GM20431 (cell line): ENCODE measurements at regions not wholly inside any gene's neighbourhood (a gene's known extent, or its start where the extent isn't known, plus 50 kb on each side); places are given as distances from the start of the nearest gene placed in this dataset.

Experiments
- in situ Hi-C: fragments of 300-500 bp; cut with MseI, MboI; formaldehyde crosslinking; loops from one replicate; pipeline ENCODE4 v1.15.0; 2020; ENCODE audit warnings: low sequenced_read_pairs; ENCODE audit not compliant: unreplicated experiment

DNA sequence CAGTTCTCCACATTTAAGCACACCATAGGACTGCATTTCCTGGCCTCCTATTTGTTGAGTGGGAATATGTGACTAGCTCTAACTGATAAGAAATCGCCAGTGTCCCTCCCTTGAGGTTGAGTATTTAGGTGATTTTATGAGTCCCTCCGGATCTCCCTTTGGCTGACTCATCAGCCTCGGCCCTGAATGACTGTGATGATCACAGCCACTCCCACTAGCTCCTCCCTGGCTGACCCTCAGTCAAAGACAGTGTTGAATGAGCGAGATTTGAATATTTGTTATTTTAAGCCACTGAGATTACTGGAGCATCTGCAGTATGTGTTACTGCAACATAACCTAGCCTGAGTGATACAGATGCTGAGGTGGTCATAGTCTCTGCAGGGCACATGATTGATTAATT lies 515.3 kb downstream of the EPHB1 start:
- in situ Hi-C loops = no loop called here

DNA sequence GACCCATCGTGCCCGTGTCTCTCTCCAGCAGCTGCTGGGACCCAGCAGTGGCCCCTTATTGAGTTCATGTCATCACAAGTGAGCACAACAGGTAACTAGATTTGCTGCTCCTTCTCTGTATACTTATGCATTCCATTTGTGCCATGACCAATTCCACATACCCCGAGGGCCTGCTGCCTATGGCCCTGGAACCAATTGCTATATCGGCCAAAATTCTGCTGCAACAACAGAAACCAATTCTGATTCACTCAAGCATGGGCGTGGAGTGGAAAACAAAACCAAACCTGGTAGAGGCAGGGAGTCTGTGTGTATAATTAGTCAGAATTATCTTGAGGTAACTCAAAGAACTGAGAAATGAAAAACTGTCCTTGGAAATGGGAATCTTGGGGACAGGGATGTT lies 516.6 kb downstream of the EPHB1 start:
- in situ Hi-C loops = no loop called here

DNA sequence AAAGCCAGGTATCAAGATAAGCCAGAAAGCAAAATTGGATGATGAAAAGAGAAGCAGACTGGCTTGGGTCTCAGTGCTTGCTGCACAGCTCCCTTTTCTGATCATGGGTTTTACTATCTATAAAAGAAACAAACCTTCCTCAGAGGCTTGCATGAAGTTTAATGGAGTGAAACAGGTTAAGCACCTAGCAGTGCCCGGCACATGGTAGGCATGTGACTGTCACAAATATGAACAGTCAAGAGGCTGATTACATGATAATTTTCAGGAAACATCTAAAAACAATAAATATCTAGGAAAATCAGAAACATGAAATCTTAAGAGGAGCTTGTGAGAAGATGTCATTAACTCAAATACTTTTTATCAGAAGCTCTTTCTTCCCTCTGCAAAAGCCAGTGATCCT lies 519.2 kb downstream of the EPHB1 start:
- in situ Hi-C loops = no loop called here

DNA sequence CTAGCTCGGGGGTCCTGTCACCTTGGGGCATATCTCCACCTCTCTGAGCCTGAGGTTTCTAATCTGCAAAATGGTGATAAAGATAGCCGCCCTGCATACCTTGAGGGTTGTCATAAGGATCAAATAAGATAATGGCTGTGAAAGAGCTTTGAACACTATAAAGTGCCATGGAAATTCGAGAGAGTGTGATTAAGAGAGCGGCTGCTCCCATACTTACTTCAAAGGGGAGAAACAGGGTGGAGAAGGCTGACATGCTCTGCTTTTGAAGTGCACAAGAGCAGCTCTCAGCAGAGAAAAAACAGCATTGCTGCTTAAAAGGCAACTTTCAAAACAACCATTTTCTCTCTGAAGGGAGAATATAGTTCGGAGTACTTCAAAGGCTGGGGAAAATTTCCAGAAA lies 529.2 kb downstream of the EPHB1 start:
- in situ Hi-C loops = no loop called here

DNA sequence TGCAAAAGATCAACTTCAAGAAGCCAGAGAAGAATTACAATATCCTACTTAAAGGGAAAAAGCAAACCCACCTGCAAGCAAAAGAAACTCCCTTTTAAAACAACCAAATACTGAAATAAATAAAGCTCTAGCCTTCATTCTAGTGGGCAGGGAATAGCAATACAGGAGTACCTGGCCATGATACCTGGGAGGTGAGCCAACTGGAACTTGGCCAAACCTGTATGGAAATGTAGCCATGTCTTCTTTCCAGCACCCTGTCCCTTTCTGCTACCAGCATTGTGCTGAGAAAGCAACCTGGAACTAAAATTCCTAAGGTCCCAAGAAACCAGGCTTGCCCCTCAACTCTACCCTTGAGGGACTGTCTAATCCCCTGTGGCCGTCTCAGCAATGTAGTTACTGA lies 530.0 kb downstream of the EPHB1 start:
- in situ Hi-C loops = no loop called here

DNA sequence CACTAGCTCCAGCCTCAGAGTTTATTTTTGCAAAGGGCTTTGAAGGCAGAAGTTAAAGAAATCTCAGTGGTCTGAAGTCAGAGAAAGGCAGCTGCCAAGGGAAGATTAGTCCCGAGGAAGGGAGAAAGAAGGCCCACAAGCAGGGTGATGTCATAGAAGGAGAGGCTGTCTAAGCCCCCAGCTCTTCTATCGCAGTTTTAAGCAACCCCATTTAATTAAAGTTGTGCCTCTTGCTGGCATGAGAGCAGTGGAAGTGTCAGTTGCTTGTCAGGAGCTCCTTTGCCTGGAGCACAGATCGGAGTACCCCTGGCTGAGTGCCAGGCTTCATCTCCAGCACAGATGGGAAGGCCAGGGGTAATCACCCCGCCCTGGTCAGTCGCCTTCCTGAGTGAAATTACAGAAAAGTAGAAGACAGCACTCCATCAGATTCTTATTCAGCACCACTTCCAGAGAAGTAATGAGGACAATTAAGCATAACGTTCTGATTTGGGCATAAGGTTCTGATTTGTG lies 530.7 kb downstream of the EPHB1 start:
- in situ Hi-C loops = no loop called here

DNA sequence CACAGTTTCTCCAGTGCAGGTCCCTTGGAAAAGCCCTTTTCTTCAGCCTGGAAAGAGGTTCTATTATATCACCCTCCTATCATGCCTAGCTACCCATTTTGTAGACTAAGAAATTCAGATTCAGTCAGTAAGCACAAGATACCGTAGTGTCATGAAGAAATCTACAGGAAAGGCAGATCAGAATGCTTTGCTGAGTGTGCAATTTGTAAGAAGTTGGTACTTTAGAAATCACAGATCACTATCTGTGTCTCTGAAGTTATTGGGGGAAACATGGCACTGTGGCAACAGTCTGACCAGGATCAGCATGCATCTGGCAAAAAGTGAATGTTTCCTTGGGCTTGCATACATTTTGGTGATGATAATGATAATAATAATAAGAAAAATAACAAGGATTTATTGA lies 531.8 kb downstream of the EPHB1 start:
- in situ Hi-C loops = no loop called here

DNA sequence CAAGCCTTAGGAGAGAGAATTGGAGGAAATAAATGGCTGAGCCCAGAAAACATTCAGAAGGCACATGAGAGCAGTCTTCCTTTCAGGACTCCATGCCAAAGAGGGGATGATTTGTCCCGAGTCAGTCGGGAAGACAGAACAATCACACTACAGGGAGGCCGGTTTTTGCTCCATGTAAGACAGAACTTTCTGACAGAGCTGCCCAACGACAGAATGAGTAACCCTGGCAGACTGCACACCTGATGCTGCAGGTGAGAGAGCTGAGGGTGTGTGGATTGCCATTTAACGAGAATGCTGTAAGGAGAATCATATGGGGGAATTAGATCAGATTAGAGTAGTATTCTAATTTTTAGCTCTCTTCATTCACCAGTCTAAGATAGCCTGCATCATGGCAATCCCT lies 533.0 kb downstream of the EPHB1 start:
- in situ Hi-C loops = no loop called here

DNA sequence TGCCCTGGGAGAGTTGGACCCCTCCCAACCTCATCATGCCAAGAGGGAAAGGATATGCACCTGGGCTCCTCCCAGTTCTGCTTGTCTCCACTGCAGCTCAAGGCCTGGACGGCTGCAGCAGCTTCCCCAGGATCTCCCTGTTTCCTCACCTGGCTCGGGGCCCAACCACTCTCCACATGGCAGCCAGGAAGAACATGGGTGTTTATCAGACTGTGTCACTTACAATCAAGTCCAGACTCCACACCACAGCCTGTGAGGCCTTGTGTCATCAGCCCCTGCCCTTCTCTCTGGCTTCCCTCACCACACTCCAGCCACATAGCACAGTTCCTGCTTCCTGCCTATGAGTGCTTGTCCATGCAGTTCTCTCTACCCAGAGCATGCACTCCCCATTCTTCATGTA lies 534.4 kb downstream of the EPHB1 start:
- in situ Hi-C loops = no loop called here

DNA sequence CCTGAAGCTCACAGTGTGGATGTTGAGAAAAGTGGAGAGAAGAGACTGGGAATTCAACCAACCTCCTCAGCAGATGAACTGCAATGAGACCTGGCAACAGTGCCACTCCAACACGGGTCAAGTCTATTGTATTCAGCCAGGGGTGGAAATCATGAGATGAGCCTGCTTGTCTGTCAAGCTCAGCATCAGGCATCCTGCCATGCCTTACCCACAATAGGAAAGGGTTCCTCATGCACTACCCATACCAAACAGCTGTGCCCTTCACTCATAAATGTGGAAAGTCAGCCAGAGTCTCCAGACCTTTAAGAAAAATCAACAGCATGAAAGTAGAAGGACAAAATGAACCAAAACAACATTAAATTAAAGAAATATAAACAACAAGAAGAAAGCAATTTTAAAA lies 542.1 kb downstream of the EPHB1 start:
- in situ Hi-C loops = no loop called here

DNA sequence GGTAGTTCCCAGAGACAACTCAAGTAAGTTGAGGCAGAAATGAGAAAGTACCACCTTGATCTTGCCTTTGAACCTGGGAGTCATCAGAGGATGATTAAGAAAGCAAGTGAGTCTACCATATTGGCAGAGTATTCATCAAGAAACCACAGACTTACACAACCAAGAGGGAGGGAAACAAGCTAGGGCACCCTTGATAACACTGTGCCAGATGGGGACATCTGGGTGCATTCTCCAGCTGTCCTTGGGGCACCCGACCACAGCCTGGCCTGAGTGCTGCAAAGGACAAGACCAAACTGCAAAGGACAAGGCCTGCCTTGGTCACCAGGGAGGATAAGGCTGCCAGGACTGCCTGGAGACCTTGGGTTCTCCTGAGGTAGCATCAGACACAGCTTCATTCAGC lies 553.6 kb downstream of the EPHB1 start:
- in situ Hi-C loops = no loop called here

DNA sequence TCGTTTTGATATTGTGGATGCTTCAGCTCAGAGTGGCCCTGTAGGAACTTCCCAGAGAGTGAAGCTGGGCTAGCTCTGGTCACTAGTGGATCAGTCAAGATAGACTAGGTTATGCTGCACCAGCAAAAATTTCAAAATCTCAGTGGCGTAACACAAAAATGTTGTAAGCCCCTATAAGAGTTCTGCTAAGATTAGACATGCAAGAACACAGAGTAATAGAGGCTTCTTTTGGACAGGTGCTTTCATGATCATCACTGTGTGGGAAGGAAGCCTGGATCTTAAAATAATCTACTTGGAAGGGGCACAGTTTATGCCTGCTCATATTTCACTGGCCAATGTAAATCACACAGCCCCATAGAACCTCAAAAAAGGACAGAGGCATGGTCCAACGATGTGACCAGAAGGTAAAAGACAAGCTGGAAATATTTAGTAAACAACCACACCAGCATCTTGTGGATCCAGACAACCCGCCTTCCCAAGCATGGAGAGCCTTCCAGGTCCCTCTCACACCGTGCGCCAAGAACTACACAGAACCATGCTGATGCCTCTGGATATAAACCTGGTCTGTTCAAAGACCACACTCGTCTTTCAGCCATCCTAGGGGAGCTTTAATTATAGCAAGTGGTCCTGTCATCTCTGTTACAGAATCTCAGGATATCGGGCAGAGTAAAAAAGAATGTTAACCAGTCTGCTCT lies 554.3 kb downstream of the EPHB1 start:
- in situ Hi-C loops = no loop called here

DNA sequence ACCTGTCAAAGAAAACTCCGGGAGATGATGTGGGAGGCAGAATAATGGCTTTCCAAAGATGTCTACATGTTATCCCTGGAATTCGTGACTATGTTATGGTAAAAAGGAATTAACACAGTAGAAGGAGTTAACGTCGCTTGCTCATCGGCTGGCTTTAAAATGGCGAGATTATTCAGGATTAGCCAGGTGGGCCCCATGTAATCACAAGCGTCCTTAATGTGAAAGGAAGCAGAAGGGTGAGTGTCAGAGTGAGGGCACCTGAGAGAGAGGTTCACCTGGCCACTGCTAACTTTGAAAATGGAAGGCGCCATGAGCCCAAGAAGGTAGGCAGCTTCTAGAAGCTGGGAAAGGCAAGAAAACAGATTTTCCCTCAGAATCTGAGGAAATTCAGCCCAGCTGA lies 557.2 kb downstream of the EPHB1 start:
- in situ Hi-C loops = no loop called here

DNA sequence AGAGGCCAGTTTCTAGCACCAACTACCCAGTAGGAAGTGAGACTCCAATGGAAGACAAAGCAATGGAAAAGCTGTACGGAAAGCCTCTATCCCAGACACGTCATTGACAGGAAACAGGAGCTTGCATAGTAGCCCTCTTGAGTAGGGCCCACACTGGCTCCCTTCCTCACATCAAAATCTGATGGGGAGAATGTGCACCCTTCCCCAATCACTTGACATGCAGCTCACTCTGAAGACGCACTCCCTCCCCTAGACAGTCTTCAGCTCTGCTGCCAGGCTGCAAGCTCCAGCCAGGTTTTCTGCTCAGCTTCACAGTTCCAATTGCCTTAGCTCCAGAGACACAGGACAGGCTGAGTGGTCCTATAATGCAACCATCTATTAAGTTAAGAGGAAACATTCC lies 567.8 kb downstream of the EPHB1 start:
- in situ Hi-C loops = no loop called here

DNA sequence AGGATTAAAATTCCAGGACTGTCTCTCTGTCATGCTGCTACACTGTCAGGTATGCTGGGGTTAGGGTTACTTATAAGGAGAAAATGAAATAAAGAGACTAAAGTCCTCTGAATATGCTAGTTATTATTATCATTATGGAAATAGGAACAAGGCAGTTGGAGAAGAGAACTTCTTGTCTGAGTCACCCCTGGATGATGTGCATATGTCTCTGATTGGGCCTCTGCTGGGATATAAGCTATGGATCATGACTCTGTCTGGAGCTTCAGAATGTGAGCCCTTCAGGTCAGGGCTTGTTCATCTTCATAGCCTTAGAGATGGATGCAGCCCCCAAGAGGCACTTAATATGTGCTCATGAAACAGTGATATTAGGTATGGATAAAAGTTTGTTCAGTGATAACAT lies 569.6 kb downstream of the EPHB1 start:
- in situ Hi-C loops = no loop called here

DNA sequence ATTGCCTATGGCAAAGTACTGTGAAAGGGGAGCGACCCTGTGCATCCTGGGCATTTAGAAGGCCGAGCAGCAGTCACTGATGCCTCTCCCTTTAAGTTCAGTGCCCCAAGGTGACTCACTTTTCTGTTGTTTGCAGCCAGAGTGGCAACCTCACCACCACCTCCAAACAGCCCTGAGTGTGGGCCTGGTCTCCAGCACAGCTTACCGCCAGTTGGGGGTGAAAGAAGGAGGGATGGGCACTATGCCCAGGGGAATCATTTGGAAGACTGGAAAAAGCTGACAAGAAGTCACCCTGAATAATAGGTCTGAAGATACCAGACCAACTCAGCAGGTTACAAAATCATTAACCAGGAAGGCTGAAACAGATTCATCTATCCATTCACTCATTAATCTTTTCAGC lies 571.8 kb downstream of the EPHB1 start:
- in situ Hi-C loops = no loop called here

DNA sequence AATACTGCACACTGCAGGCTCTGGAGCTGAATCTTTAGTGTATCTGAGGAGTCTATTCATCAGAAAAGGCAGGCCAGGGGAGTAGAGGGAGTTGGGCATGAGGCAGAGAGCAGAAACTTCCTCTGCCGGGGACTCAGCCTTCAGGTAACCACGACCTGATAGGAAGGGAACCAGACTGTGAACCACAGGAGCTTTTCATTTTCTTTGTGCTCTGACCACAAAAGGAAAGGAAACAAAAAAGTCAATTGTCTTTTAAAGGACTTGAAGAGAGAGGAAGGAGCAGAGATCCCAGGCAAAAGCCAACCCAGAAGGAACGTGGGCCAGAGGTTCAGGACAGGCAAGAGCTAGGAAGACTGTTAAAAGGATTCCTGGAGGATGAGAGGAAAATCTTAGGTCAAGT lies 573.3 kb downstream of the EPHB1 start:
- in situ Hi-C loops = no loop called here

DNA sequence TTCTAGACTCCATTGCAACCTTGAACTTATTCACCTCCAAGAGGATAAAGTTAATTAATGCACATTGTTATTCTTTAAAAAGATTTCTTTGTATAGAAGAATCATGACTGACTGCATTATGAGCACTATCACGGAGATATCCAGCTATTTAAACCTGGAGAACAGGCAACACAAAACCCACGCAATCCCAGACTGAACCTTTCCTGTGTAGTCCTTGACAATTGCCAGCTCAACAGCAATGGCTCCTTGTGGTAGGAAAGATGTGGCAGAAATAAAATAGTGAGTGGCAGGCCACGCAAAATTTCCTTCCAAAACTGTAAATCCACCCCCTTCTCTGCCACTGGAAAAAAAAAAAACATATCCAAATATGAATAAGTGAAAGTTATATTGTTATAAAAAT lies 573.7 kb downstream of the EPHB1 start:
- in situ Hi-C loops = no loop called here

DNA sequence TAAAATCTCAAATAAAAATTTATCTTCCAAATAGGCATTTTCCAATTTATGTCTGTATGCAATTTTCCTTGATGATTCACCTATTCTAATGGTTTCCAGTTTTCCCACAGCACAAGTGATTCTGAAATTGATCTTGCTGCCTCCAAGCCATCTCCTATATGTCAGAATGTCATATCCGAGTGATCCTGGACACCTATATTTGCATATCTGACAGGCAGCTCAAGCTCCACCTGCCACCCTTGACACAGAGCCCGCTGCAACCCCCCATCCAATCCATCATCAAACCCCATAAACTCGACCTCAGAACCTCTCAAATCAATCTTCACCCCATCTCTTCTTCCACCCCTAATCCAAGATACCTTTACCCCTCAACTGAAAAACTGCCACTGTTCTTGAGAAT lies 579.5 kb downstream of the EPHB1 start:
- in situ Hi-C loops = no loop called here

DNA sequence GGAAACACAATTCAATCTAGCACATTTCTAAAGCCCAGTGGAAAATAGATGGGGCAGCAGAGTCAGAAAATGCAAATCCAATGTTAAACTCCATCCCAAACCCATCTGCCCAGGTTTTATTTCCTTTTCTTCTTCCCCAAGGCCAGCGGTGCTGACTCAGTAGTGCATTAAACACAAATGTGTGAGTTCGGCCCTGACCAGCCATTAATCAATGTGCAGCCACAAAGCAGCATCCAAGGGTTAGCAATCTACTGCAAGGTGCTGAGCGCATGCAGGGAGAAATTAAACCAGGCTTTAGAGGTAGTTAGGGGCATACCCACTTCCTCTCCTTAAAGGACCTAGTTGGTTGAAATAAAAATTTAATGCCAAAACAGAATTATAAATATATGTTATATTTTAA lies 583.3 kb upstream of the PPP2R3A start:
- in situ Hi-C loops = no loop called here

DNA sequence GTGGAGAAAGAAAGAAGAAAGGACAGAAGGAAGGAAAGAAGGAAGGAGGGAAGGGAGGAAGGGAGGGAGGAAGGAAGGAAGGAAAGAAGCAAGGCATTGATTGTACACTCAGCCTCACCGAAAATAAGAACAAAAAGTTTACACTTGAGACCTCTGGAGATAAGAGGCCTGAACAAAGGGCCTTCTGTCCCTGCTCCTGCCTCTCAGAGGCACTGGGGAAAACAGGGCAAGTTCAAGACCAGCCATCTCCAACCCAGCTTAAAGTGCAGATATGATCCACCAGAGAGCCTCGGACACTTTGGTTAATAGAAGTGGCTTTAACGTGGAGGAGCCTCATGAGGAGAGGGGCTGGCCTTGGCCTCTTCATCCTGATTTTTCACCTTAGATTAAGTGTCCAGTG lies 582.9 kb upstream of the PPP2R3A start:
- in situ Hi-C loops = no loop called here

DNA sequence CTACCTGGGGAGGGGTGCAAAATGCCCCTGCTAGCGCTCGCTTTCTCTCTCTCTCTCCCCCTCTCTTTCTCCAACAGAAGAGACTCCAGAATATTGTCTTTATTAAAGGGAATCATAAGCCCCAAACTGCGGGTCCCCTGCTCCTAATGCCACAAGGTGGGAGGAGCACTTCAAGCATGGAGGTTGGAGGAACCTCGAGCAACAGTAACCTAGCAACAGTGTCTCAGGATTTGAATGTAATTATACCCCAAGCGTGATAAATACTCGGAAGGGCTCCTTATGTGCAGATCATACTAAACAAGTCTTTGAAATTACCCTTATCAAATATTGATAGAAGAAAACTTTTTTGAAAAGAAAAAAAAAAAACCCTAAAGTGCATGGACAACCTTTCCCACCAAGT lies 582.2 kb upstream of the PPP2R3A start:
- in situ Hi-C loops = no loop called here

DNA sequence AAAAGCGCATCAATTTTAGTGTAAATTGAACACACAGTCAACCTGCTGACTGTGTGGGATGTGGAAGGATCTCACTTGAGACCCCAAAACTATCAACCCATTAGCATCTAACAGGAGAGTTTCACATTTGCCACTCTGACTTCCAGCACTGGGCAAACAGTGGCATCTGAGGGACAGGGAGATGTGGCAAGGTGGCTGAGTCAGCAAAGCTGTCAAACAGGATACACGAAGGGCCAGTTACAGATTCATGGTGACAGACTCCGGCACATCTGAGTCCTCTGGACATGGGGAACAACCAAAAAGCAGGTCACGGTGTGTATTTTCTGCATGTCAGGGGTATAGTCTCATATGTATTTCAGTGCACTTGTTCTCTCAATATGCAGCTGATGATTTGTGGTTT lies 573.4 kb upstream of the PPP2R3A start:
- in situ Hi-C loops = no loop called here
